ENCODE measurements at regions not wholly inside any gene's neighbourhood (a gene's known extent, or its start where the extent isn't known, plus 50 kb on each side); places are given as distances from the start of the nearest gene placed in this dataset.

DNA sequence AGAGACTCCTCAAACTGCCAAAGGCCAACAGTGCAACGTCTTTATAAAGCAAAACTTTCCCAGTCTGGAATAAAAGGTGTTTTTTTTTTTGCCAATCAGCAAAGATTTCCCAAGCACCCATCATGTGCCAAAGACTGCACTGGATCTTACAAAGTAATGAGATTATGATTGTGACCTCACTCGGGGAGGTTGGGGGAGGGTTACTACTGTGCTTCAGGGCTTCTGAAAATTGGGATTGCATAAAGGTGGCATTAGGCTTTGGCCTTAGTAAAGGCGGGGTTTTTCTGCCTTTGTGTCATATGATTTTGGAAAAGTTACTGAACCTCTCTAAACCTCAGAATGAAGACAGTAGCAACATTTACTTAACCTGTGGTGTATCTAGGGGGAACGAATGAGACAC is 233.8 kb downstream of the DACT1 start:
- no peak overlapping the region for H3K4me3 ChIP-seq (ENCODE audit: low read depth, low read length)
- no peak for DNase-seq (ENCODE audit: low read depth)
- TF ChIP-seq, protein P1, sequence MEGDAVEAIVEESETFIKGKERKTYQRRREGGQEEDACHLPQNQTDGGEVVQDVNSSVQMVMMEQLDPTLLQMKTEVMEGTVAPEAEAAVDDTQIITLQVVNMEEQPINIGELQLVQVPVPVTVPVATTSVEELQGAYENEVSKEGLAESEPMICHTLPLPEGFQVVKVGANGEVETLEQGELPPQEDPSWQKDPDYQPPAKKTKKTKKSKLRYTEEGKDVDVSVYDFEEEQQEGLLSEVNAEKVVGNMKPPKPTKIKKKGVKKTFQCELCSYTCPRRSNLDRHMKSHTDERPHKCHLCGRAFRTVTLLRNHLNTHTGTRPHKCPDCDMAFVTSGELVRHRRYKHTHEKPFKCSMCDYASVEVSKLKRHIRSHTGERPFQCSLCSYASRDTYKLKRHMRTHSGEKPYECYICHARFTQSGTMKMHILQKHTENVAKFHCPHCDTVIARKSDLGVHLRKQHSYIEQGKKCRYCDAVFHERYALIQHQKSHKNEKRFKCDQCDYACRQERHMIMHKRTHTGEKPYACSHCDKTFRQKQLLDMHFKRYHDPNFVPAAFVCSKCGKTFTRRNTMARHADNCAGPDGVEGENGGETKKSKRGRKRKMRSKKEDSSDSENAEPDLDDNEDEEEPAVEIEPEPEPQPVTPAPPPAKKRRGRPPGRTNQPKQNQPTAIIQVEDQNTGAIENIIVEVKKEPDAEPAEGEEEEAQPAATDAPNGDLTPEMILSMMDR (IDR thresholded peaks at IDR 0.05; ENCODE audit: low read depth, low read length, missing control alignments) = no peak

- DNase-seq (ENCODE audit: low read depth) = no peak
- TF ChIP-seq, protein P1 (IDR thresholded peaks at IDR 0.05; ENCODE audit: low read depth, low read length, missing control alignments) = no peak
Measured at GRCh38 chr14:58872061-58872460, 234.3 kb downstream of the DACT1 start.

DNA sequence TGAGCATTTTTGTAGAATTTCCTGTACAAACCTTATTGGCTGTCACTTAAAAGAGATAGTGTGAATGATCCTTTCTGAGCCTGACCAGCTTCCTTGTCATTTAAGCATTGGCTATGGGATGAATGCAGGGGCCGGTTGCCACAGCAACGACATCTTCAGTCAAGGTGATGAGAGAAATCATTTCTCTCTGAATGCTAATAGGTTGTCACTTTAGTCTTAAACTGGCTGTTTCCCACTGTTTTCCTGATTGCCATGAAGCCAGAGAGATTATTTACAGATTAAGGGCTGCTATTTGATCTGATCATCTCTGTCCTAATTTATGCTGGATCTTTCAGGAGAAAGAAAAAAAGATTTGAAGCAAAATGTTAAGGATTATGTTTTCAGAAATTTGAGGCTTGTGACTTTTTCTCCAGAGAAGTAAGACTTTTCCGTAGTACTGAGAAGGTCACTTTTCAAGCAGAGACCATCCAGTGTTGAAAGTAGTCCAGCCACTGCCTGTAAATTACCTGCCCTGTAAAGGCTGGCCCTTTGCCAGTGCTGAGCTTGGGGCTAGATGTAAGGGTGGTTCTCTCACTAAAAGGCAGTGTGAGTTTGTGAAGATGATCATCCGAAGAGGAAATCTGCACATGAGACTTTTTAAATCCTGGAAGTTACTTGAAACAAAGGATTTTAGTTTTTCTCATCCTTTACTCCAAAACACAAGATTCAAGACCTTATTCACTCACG is 235.6 kb downstream of the DACT1 start:
- no peak overlapping the region for H3K4me3 ChIP-seq (ENCODE audit: low read depth, low read length)
- no peak for DNase-seq (ENCODE audit: low read depth)
- TF ChIP-seq, protein P1 (IDR thresholded peaks at IDR 0.05; ENCODE audit: low read depth, low read length, missing control alignments) = no peak

More at GRCh38 chr14:58872061-58872460, 234.3 kb downstream of the DACT1 start:
- no peak overlapping the region for H3K4me3 ChIP-seq (ENCODE audit: low read depth, low read length)

GRCh38 chr14:58875613-58876012 is 237.9 kb downstream of the DACT1 start:
- TF ChIP-seq, protein P1 (IDR thresholded peaks at IDR 0.05; ENCODE audit: low read depth, low read length, missing control alignments) = no peak
- DNase-seq (ENCODE audit: low read depth) = no peak
- H3K4me3 ChIP-seq (ENCODE audit: low read depth, low read length) = no peak overlapping the region

DNA sequence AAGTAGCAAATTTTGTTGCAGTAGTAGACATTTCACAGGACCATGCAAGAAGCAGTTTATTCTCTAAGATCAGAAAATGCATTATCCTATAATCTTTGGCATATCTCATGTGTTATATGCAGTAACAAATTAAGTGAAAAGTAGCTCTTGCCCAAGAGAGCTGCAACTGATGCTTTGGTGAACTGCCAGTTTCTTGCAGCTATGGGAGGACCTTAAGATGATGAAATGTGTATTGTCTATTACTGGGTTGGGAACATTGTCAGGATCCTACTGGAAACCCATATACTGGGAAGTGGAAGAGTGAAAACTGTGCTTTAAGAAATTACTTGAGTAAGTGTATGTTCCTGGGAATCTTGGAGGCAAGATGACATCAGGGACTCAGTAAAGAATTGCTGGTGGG is 238.8 kb downstream of the DACT1 start:
- no peak overlapping the region for H3K4me3 ChIP-seq (ENCODE audit: low read depth, low read length)
- TF ChIP-seq, protein P1 (IDR thresholded peaks at IDR 0.05; ENCODE audit: low read depth, low read length, missing control alignments) = no peak
- no peak for DNase-seq (ENCODE audit: low read depth)

DNA sequence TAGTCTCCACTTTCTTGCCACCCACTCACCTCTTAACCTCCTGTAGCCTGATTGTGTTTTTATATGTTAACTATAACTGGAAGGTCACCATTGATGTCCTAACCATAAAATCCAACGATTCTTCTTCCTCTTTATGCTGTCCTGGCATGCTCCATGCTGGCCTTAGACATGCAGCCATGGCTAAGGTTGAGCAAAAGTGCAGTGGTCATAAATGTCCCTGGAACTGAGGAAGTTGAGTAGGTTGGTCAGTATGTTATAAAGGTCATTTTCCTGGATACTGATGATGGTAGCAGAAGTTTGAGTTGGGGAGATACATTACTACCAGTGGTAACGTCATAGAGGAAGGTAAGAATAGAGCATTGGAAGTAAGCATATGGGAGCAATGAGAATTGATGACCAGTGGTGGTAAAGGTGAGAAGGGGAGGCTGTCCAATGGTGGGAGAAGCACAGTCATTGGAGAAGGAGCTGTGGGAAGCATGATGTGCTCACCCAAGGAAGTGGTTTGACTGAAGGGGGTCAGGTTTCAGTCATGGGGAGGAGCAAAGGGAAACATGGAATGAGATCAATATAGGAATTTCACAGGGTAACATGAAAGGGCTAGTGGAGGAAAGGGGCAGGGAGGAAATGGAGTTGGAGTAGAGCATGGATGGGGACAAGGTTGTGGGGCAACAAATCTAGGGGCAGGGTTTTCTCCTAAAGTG is 240.8 kb downstream of the DACT1 start:
- TF ChIP-seq, protein P1 (IDR thresholded peaks at IDR 0.05; ENCODE audit: low read depth, low read length, missing control alignments) = no peak
- no peak overlapping the region for H3K4me3 ChIP-seq (ENCODE audit: low read depth, low read length)

More for the DNA sequence above, 240.8 kb downstream of the DACT1 start:
- no peak for DNase-seq (ENCODE audit: low read depth)
